ENCODE measurements at regions not wholly inside any gene's neighbourhood (a gene's known extent, or its start where the extent isn't known, plus 50 kb on each side); places are given as distances from the start of the nearest gene placed in this dataset.

GRCh38 chr2:191614759-191615158 is 63.2 kb upstream of the NABP1 start:
- 97% methylated on average over 3 of the region's 3 CpGs for WGBS
- TF ChIP-seq POLR2A (IDR thresholded peaks at IDR 0.05) (no peak), CTCF (IDR thresholded peaks at IDR 0.05) (no peak), POLR2AphosphoS5 (IDR thresholded peaks at IDR 0.05) (no peak)
- no peaks in the 10 kb centered on the region for H3K27me3 ChIP-seq (replicated peaks; ENCODE audit: insufficient read depth)
- intact Hi-C loops (cut with DNase I) = no loop called here
- H3K4me3 ChIP-seq = no peak overlapping the region
- H3K27ac ChIP-seq = no peak overlapping the region
- no peaks in the 10 kb centered on the region for H3K36me3 ChIP-seq
- DNase-seq (ENCODE audit: low spot score) = no peak
- H3K4me1 ChIP-seq (replicated peaks) = no peaks in the 10 kb centered on the region
- no peaks in the 10 kb centered on the region for H3K9me3 ChIP-seq

- 61% methylated on average over 3 of the region's 3 CpGs for WGBS
- no peak overlapping the region for H3K4me3 ChIP-seq
- DNase-seq (ENCODE audit: low spot score) = no peak
- intact Hi-C loops (cut with DNase I) = no loop called here
- no peaks in the 10 kb centered on the region for H3K36me3 ChIP-seq
- no peaks in the 10 kb centered on the region for H3K27me3 ChIP-seq (replicated peaks; ENCODE audit: insufficient read depth)
- H3K4me1 ChIP-seq (replicated peaks) = no peaks in the 10 kb centered on the region
- no peak overlapping the region for H3K27ac ChIP-seq
- TF ChIP-seq POLR2AphosphoS5 (IDR thresholded peaks at IDR 0.05) (no peak), POLR2A (IDR thresholded peaks at IDR 0.05) (no peak), CTCF (IDR thresholded peaks at IDR 0.05) (no peak)
- H3K9me3 ChIP-seq = no peaks in the 10 kb centered on the region
These were observed 62.3 kb upstream of the NABP1 start for GRCh38 chr2:191615596-191615995.

DNA sequence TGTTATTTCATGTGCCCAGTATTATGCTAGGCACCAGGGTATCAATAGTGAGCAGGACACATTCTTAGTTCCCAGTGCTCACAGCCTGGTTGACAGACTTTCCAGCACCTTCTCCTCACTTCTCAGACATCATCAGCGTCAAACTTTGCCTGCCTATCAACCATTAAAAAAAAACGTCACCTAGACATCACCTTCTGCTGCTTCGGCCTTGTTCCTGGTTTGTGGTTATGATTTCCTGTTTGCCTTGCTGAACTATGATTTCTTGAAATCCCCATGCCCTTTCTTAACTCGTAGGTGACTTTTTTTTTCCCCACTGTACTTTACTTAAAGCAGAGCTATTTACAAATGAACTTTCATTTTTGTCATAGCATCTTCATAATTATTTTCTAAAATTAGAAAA is 60.4 kb upstream of the NABP1 start:
- Histone ChIP-seq H3K4me3 (no peak overlapping the region), H3K27ac (no peak overlapping the region), H3K9me3 (no peaks in the 10 kb centered on the region), H3K36me3 (no peaks in the 10 kb centered on the region), H3K4me1 (replicated peaks) (no peaks in the 10 kb centered on the region), H3K27me3 (replicated peaks; ENCODE audit: insufficient read depth) (no peaks in the 10 kb centered on the region)
- 76% methylated on average over 4 of the region's 4 CpGs for WGBS
- intact Hi-C loops (cut with DNase I) = no loop called here
- no peak for TF ChIP-seq POLR2AphosphoS5 (IDR thresholded peaks at IDR 0.05)
- TF ChIP-seq POLR2A (IDR thresholded peaks at IDR 0.05) = no peak
- TF ChIP-seq CTCF (IDR thresholded peaks at IDR 0.05) = no peak
- no peak for DNase-seq (ENCODE audit: low spot score)

- Histone ChIP-seq H3K27ac (no peak overlapping the region), H3K27me3 (replicated peaks; ENCODE audit: insufficient read depth) (no peaks in the 10 kb centered on the region), H3K4me1 (replicated peaks) (no peaks in the 10 kb centered on the region), H3K36me3 (no peaks in the 10 kb centered on the region), H3K9me3 (no peaks in the 10 kb centered on the region), H3K4me3 (no peak overlapping the region)
- 75% methylated on average over 3 of the region's 3 CpGs for WGBS
- no peak for DNase-seq (ENCODE audit: low spot score)
- TF ChIP-seq POLR2A (IDR thresholded peaks at IDR 0.05) (no peak), CTCF (IDR thresholded peaks at IDR 0.05) (no peak), POLR2AphosphoS5 (IDR thresholded peaks at IDR 0.05) (no peak)
- intact Hi-C loops (cut with DNase I) = no loop called here
These were observed 59.7 kb upstream of the NABP1 start for GRCh38 chr2:191618046-191618780.

DNA sequence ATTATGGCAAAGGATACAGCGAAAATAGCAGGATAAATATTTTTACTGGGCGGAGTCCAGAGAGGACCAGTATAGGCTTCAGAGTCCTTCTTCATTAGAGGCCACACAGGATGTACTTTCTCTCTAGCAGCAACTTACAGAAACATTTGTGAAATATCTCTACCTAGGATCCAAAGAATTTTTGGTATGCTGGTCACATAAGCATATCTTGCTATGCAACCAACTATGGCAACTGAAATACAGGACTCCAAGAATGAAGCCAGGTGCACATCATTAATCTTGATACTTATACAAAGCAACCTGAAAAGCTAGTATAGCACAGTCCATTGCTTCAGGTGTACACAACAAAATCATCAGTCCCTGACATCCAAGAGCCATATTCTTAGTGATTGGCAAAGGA is 59.1 kb upstream of the NABP1 start:
- intact Hi-C loops (cut with DNase I) = no loop called here
- no peak for TF ChIP-seq POLR2AphosphoS5 (IDR thresholded peaks at IDR 0.05)
- no peak for TF ChIP-seq POLR2A (IDR thresholded peaks at IDR 0.05)
- no peak for TF ChIP-seq CTCF (IDR thresholded peaks at IDR 0.05)
- no peak for DNase-seq (ENCODE audit: low spot score)
- Histone ChIP-seq H3K4me1 (replicated peaks) (no peaks in the 10 kb centered on the region), H3K36me3 (no peaks in the 10 kb centered on the region), H3K9me3 (no peaks in the 10 kb centered on the region), H3K27ac (no peak overlapping the region), H3K4me3 (no peak overlapping the region), H3K27me3 (replicated peaks; ENCODE audit: insufficient read depth) (no peaks in the 10 kb centered on the region)
- WGBS = 92% methylated on average over 2 of the region's 2 CpGs

All from prostate gland (tissue), 2 donors.